ENCODE measurements at regions not wholly inside any gene's neighbourhood (a gene's known extent, or its start where the extent isn't known, plus 50 kb on each side); places are given as distances from the start of the nearest gene placed in this dataset.

DNA sequence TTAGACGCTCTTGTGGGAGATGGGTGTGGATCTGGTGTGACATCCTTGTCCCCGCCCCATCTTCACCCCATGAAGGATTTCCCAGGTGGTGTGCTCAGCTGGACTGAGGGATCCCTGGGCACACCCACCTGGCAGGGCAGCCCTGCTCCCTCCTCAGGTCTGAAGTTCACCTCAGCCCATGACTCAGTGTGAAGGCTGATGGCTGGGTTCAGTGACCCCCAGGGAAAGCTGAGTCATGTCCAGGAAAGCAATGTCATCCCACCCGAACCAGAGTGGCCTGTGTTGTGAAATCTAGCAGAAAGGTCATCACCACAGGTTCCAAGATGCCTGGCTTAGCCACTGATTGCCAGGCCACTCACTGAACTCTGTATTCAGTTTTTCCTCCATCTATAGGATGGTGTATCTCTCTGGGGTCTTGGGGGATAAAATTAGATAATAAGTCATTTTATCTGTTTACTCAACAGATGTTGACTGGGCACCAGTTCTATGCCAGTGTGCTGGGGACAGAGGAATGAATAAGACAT is 97.7 kb upstream of the JUN start:
- Histone ChIP-seq H3K27me3 (ENCODE audit: insufficient read depth, low read length) (no peaks in the 10 kb centered on the region), H3K9me3 (ENCODE audit: low read depth, low read length) (no peaks in the 10 kb centered on the region), H4K20me1 (ENCODE audit: insufficient read depth, low read length) (no peaks in the 10 kb centered on the region), H3K36me3 (ENCODE audit: insufficient read depth, low read length) (no peaks in the 10 kb centered on the region), H2AFZ (ENCODE audit: low read length) (no peak overlapping the region), H3K27ac (ENCODE audit: low read depth, low read length) (peak overlapping the region; percentile 23), H3K4me2 (ENCODE audit: insufficient read depth, low read length) (no peak overlapping the region), H3K4me3 (ENCODE audit: insufficient read depth, low read length) (no peak overlapping the region), H3K4me1 (ENCODE audit: insufficient read depth, low read length) (peaks cover 48% of the 10 kb centered on the region), H3K79me2 (ENCODE audit: insufficient read depth, low read length) (no peaks in the 10 kb centered on the region)
- DNase-seq (ENCODE audit: insufficient read length, low spot score, missing footprints): no peak
- TF ChIP-seq, protein P1, sequence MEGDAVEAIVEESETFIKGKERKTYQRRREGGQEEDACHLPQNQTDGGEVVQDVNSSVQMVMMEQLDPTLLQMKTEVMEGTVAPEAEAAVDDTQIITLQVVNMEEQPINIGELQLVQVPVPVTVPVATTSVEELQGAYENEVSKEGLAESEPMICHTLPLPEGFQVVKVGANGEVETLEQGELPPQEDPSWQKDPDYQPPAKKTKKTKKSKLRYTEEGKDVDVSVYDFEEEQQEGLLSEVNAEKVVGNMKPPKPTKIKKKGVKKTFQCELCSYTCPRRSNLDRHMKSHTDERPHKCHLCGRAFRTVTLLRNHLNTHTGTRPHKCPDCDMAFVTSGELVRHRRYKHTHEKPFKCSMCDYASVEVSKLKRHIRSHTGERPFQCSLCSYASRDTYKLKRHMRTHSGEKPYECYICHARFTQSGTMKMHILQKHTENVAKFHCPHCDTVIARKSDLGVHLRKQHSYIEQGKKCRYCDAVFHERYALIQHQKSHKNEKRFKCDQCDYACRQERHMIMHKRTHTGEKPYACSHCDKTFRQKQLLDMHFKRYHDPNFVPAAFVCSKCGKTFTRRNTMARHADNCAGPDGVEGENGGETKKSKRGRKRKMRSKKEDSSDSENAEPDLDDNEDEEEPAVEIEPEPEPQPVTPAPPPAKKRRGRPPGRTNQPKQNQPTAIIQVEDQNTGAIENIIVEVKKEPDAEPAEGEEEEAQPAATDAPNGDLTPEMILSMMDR (IDR thresholded peaks at IDR 0.05; ENCODE audit: extremely low read depth, low read depth, low read length): no peak

DNA sequence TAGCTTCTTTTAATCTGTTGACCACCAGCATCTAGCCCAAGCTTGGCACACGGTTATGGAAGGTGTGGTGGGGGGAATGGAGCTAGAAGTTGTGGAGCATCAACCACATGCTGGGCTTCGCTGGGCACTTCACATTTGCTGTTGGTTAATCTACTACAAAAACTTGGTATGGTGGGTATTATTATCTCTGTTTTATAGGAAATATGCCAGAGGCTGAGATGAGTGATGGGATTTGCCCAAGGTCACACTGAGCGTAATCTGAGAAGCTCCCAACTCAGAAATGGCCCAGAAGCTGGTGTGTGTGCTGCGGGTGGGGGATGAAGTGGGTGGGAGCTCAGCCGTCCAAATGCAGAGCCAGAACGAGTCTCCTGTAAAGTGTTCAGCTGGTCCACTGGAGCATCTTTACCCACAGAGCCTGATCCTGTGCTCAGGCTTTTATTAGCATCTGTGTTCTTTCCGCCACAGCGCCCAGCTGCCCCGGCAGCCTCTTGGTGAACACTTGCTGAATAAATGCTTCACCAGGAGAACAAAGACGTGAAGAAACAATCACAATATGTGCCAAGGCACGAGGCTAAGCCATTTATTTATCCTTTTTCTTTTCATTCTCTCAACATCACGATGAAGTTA is 98.6 kb upstream of the JUN start:
- no peak overlapping the region for H3K4me2 ChIP-seq (ENCODE audit: insufficient read depth, low read length)
- TF ChIP-seq, protein P1 (IDR thresholded peaks at IDR 0.05; ENCODE audit: extremely low read depth, low read depth, low read length): no peak
- no peaks in the 10 kb centered on the region for H3K79me2 ChIP-seq (ENCODE audit: insufficient read depth, low read length)
- peaks cover 57% of the 10 kb centered on the region for H3K4me1 ChIP-seq (ENCODE audit: insufficient read depth, low read length)
- no peaks in the 10 kb centered on the region for H3K27me3 ChIP-seq (ENCODE audit: insufficient read depth, low read length)
- no peaks in the 10 kb centered on the region for H4K20me1 ChIP-seq (ENCODE audit: insufficient read depth, low read length)
- H2AFZ ChIP-seq (ENCODE audit: low read length): no peak overlapping the region
- peak overlapping the region; percentile 87 for H3K27ac ChIP-seq (ENCODE audit: low read depth, low read length)
- no peaks in the 10 kb centered on the region for H3K9me3 ChIP-seq (ENCODE audit: low read depth, low read length)
- no peak for DNase-seq (ENCODE audit: insufficient read length, low spot score, missing footprints)
- no peaks in the 10 kb centered on the region for H3K36me3 ChIP-seq (ENCODE audit: insufficient read depth, low read length)
- no peak overlapping the region for H3K4me3 ChIP-seq (ENCODE audit: insufficient read depth, low read length)

DNA sequence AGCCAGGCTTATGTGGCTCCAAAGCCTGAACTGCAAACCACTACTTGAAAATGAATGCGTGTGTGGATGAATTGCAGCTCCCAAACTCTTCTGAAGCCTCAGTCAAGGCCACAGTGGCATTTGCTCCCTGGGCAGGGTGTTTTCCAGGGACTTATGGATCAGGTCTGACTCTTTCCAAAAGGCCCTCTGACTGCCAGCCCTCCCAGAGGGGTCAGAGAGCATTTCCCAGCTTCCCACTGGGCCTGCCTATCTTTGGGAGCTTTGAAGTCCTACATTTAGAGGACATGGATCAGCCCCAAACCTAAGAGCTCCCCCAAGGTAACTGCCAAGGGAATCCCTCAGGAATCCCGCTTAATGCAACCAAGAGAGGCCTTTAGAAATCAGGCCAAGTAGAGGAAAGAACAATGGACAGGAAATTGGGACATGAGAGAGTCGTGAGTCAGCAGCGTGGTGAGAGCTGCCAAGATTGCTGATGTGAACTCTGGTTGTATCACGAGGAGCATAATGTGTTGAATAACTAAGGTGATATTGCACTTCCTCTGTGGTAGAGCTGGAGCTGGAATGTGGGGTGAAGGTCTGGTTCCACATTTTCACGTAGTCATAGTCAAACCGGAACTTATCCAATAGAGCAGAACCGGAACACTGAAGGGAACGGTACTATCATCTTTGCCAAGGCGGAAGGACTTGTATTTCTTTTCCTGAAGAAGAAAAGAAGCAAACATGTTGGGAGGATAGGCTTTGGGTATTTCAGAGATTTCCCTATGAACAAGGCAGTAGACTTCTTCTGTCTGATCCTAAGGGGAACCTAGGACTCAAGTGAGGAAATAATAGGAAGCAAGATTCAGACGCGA is 99.4 kb upstream of the JUN start:
- DNase-seq (ENCODE audit: insufficient read length, low spot score, missing footprints): peak; percentile 92
- Histone ChIP-seq H3K9me3 (ENCODE audit: low read depth, low read length) (no peaks in the 10 kb centered on the region), H2AFZ (ENCODE audit: low read length) (peak overlapping the region; percentile 45), H3K4me2 (ENCODE audit: insufficient read depth, low read length) (no peak overlapping the region), H3K27me3 (ENCODE audit: insufficient read depth, low read length) (no peaks in the 10 kb centered on the region), H3K4me1 (ENCODE audit: insufficient read depth, low read length) (peaks cover 58% of the 10 kb centered on the region), H3K27ac (ENCODE audit: low read depth, low read length) (peak overlapping the region; percentile 87), H4K20me1 (ENCODE audit: insufficient read depth, low read length) (no peaks in the 10 kb centered on the region), H3K4me3 (ENCODE audit: insufficient read depth, low read length) (no peak overlapping the region), H3K36me3 (ENCODE audit: insufficient read depth, low read length) (no peaks in the 10 kb centered on the region), H3K79me2 (ENCODE audit: insufficient read depth, low read length) (no peaks in the 10 kb centered on the region)
- TF ChIP-seq, protein P1 (IDR thresholded peaks at IDR 0.05; ENCODE audit: extremely low read depth, low read depth, low read length): no peak

DNA sequence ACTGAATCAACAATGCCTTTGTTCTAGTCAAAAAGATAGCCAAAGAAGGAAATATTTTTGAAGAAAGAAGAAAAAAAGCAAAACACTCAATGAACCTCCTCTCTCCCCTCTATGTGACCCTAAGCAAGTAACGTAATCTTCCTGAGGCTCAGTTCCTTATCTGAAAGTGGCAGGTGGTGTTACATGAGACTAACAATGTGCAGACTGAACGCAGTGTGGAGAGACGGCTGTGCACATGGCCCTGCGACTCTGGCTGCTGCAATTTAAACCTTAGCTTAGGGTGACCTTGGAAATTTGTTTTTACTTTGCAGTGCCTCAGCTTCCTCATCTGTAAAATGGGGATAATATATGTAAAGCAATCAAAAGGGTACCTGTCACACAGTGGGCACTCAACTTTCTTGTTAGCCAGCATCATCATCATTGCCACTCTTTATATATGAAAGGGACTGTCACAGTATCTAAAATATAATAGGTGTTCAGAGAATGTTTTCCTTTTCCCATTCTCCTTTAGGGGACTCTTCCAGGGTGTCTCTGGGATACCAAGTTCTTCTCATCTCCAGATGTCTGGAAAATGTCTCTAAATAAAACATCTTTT is 100.1 kb upstream of the JUN start:
- Histone ChIP-seq H3K36me3 (ENCODE audit: insufficient read depth, low read length) (no peaks in the 10 kb centered on the region), H2AFZ (ENCODE audit: low read length) (no peak overlapping the region), H3K9me3 (ENCODE audit: low read depth, low read length) (no peaks in the 10 kb centered on the region), H3K27ac (ENCODE audit: low read depth, low read length) (peak overlapping the region; percentile 87), H3K4me2 (ENCODE audit: insufficient read depth, low read length) (no peak overlapping the region), H3K27me3 (ENCODE audit: insufficient read depth, low read length) (no peaks in the 10 kb centered on the region), H3K79me2 (ENCODE audit: insufficient read depth, low read length) (no peaks in the 10 kb centered on the region), H3K4me3 (ENCODE audit: insufficient read depth, low read length) (no peak overlapping the region), H4K20me1 (ENCODE audit: insufficient read depth, low read length) (no peaks in the 10 kb centered on the region), H3K4me1 (ENCODE audit: insufficient read depth, low read length) (peaks cover 61% of the 10 kb centered on the region)
- DNase-seq (ENCODE audit: insufficient read length, low spot score, missing footprints): no peak
- TF ChIP-seq, protein P1 (IDR thresholded peaks at IDR 0.05; ENCODE audit: extremely low read depth, low read depth, low read length): no peak

All from osteoblast (primary cell).